ENCODE measurements at regions not wholly inside any gene's neighbourhood (a gene's known extent, or its start where the extent isn't known, plus 50 kb on each side); places are given as distances from the start of the nearest gene placed in this dataset.

GRCh38 chr11:29507376-29507775 is 509.5 kb downstream of the KCNA4 start:
- ChIA-PET CTCF (no interaction called here), POLR2A (no interaction called here)
- TF ChIP-seq, protein P1, sequence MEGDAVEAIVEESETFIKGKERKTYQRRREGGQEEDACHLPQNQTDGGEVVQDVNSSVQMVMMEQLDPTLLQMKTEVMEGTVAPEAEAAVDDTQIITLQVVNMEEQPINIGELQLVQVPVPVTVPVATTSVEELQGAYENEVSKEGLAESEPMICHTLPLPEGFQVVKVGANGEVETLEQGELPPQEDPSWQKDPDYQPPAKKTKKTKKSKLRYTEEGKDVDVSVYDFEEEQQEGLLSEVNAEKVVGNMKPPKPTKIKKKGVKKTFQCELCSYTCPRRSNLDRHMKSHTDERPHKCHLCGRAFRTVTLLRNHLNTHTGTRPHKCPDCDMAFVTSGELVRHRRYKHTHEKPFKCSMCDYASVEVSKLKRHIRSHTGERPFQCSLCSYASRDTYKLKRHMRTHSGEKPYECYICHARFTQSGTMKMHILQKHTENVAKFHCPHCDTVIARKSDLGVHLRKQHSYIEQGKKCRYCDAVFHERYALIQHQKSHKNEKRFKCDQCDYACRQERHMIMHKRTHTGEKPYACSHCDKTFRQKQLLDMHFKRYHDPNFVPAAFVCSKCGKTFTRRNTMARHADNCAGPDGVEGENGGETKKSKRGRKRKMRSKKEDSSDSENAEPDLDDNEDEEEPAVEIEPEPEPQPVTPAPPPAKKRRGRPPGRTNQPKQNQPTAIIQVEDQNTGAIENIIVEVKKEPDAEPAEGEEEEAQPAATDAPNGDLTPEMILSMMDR (IDR thresholded peaks at IDR 0.05), result no peak
- no peak for TF ChIP-seq REST (IDR thresholded peaks at IDR 0.05; ENCODE audit: insufficient read depth in 1 of 2, low read depth in 2 of 2, low read length in 1 of 2)
- no peak for TF ChIP-seq TCF7L2 (IDR thresholded peaks at IDR 0.05; ENCODE audit: low read depth, low read length)
- no peak for TF ChIP-seq POLR2AphosphoS5 (IDR thresholded peaks at IDR 0.05; ENCODE audit: low read depth, low read length)
- no peak for TF ChIP-seq SIN3A (IDR thresholded peaks at IDR 0.05; ENCODE audit: borderline replicate concordance, insufficient read depth, low read depth, low read length)
- Histone ChIP-seq H3K36me3 (ENCODE audit: control insufficient read depth, insufficient read depth, low read length) (no peaks in the 10 kb centered on the region), H3K27me3 (ENCODE audit: control insufficient read depth, insufficient read depth, low read length) (no peaks in the 10 kb centered on the region), H3K9me3 (ENCODE audit: control insufficient read depth, insufficient read depth, low read depth, low read length) (no peaks in the 10 kb centered on the region), H3K4me3 (ENCODE audit: low read depth in 2 of 2, low read length in 2 of 2) (no peak overlapping the region), H3K27ac (ENCODE audit: low read length) (no peak overlapping the region), H3K4me1 (ENCODE audit: control insufficient read depth, insufficient read depth, low read length) (no peaks in the 10 kb centered on the region)
- DNase-seq (ENCODE audit: low read depth, low spot score) (no peak), ATAC-seq (no peak)
- in situ Hi-C loops (cut with HindIII; ENCODE audit: low pct_unique_long_range_greater_than_20kb, low sequenced_read_pairs), result no loop called here
- intact Hi-C loops (cut with micrococcal nuclease; ENCODE audit: unreplicated experiment), result no loop called here
- no TSS peak for BruUV-seq (replicated peaks)

DNA sequence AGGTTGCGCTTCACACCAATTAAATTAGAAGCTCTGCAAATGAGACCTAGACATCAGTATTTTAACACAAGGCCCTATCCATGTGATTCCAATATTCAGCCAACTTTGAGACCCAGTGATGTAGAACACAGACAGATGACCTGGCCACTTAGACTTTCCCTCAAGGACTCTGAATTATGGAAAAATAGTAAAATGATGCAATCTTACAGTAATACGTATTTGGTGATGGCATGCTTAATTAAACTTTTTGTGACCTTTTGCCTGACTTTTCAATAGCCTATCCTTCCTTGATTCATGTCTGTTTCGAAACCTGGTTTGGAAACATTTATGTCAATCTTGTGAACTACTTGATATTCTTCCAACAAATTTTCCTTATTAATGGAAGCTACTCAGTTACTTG is 521.2 kb downstream of the KCNA4 start:
- CTCF ChIA-PET, result no interaction called here
- POLR2A ChIA-PET, result no interaction called here
- H3K4me3 ChIP-seq (ENCODE audit: low read depth in 2 of 2, low read length in 2 of 2), result no peak overlapping the region
- H3K36me3 ChIP-seq (ENCODE audit: control insufficient read depth, insufficient read depth, low read length), result no peaks in the 10 kb centered on the region
- in situ Hi-C loops (cut with HindIII; ENCODE audit: low pct_unique_long_range_greater_than_20kb, low sequenced_read_pairs), result no loop called here
- no peaks in the 10 kb centered on the region for H3K27me3 ChIP-seq (ENCODE audit: control insufficient read depth, insufficient read depth, low read length)
- H3K27ac ChIP-seq (ENCODE audit: low read length), result no peak overlapping the region
- TF ChIP-seq POLR2AphosphoS5 (IDR thresholded peaks at IDR 0.05; ENCODE audit: low read depth, low read length) (no peak), TCF7L2 (IDR thresholded peaks at IDR 0.05; ENCODE audit: low read depth, low read length) (no peak), REST (IDR thresholded peaks at IDR 0.05; ENCODE audit: insufficient read depth in 1 of 2, low read depth in 2 of 2, low read length in 1 of 2) (no peak), SIN3A (IDR thresholded peaks at IDR 0.05; ENCODE audit: borderline replicate concordance, insufficient read depth, low read depth, low read length) (no peak)
- TF ChIP-seq, protein P1 (IDR thresholded peaks at IDR 0.05), result no peak
- ATAC-seq (no peak), DNase-seq (ENCODE audit: low read depth, low spot score) (no peak)
- H3K9me3 ChIP-seq (ENCODE audit: control insufficient read depth, insufficient read depth, low read depth, low read length), result no peaks in the 10 kb centered on the region
- intact Hi-C loops (cut with micrococcal nuclease; ENCODE audit: unreplicated experiment), result no loop called here
- no peaks in the 10 kb centered on the region for H3K4me1 ChIP-seq (ENCODE audit: control insufficient read depth, insufficient read depth, low read length)
- no TSS peak for BruUV-seq (replicated peaks)
